Gastroesophageal sphincter (tissue), 3 donors: ENCODE measurements at regions not wholly inside any gene's neighbourhood (a gene's known extent, or its start where the extent isn't known, plus 50 kb on each side); places are given as distances from the start of the nearest gene placed in this dataset.

Source experiments
- EP300 ChIP-seq: sonication (generic); formaldehyde crosslinking; IDR thresholded peaks from one replicate; pipeline ENCODE4 v1.6.1; 2017; ENCODE audit warnings: antibody characterized with exemption, mild to moderate bottlenecking
- TF ChIP-seq, protein P1 (sequence below), 4 experiments: fragments of 200-600 bp in 2 of 4; fragments of 450-650 bp in 2 of 4; sonication (generic) in 1 of 4; IDR thresholded peaks; one replicate each; pipeline ENCODE4 v1.5.1; 2017 to 2019; ENCODE audit warnings: antibody characterized with exemption in 4 of 4, mild to moderate bottlenecking in 2 of 4, moderate library complexity in 2 of 4

- TF ChIP-seq EP300, result no peak
- TF ChIP-seq, protein P1, sequence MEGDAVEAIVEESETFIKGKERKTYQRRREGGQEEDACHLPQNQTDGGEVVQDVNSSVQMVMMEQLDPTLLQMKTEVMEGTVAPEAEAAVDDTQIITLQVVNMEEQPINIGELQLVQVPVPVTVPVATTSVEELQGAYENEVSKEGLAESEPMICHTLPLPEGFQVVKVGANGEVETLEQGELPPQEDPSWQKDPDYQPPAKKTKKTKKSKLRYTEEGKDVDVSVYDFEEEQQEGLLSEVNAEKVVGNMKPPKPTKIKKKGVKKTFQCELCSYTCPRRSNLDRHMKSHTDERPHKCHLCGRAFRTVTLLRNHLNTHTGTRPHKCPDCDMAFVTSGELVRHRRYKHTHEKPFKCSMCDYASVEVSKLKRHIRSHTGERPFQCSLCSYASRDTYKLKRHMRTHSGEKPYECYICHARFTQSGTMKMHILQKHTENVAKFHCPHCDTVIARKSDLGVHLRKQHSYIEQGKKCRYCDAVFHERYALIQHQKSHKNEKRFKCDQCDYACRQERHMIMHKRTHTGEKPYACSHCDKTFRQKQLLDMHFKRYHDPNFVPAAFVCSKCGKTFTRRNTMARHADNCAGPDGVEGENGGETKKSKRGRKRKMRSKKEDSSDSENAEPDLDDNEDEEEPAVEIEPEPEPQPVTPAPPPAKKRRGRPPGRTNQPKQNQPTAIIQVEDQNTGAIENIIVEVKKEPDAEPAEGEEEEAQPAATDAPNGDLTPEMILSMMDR (IDR thresholded peaks at IDR 0.05), result no peak
These were observed 463.2 kb downstream of the METTL15 start for GRCh38 chr11:28571371-28571770.
